ENCODE measurements at regions not wholly inside any gene's neighbourhood (a gene's known extent, or its start where the extent isn't known, plus 50 kb on each side); places are given as distances from the start of the nearest gene placed in this dataset.

- Mint-ChIP-seq H3K9me3 (no peaks in the 10 kb centered on the region), H3K27me3 (ENCODE audit: insufficient read depth) (peaks cover 1% of the 10 kb centered on the region), H3K27ac (no peak overlapping the region), H3K4me3 (no peak overlapping the region), H3K4me1 (ENCODE audit: low read depth) (no peaks in the 10 kb centered on the region), H3K36me3 (ENCODE audit: low read depth) (no peaks in the 10 kb centered on the region)
- DNase-seq (ENCODE audit: low spot score) = no peak
- intact Hi-C loops (cut with micrococcal nuclease) = no loop called here
These were observed 1046.9 kb downstream of the VRK1 start for GRCh38 chr14:97844042-97844441.

DNA sequence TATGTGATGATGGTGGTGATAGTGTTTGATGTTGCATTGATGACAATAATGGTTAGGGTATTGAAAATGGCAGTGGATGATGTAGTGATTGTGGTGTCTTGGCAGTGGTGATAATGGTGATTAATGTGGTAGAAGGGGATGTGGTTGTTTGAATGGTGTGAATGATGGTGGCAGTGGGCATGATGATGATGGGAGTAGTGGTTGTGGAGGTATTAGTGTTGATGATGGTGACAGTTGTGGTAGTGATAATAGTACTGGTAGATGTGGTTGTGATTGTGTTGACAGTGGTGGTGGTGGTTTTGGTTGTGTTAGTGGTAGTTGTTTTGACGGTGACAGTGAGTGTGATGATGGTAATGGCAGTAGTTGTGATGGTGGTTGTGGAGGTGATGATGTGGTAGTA, 1049.0 kb downstream of the VRK1 start:
- no peak overlapping the region for H3K27ac Mint-ChIP-seq
- H3K36me3 Mint-ChIP-seq (ENCODE audit: low read depth) = no peaks in the 10 kb centered on the region
- H3K27me3 Mint-ChIP-seq (ENCODE audit: insufficient read depth) = peaks cover 3% of the 10 kb centered on the region
- no peak for DNase-seq (ENCODE audit: low spot score)
- no peaks in the 10 kb centered on the region for H3K9me3 Mint-ChIP-seq
- intact Hi-C loops (cut with micrococcal nuclease) = no loop called here
- H3K4me3 Mint-ChIP-seq = no peak overlapping the region
- H3K4me1 Mint-ChIP-seq (ENCODE audit: low read depth) = no peaks in the 10 kb centered on the region

GRCh38 chr14:97848317-97848980, 1051.3 kb downstream of the VRK1 start:
- H3K36me3 Mint-ChIP-seq (ENCODE audit: low read depth) = no peaks in the 10 kb centered on the region
- DNase-seq (ENCODE audit: low spot score) = no peak
- H3K4me1 Mint-ChIP-seq (ENCODE audit: low read depth) = no peaks in the 10 kb centered on the region
- intact Hi-C loops (cut with micrococcal nuclease) = no loop called here
- H3K27ac Mint-ChIP-seq = no peak overlapping the region
- peaks cover 3% of the 10 kb centered on the region for H3K27me3 Mint-ChIP-seq (ENCODE audit: insufficient read depth)
- H3K9me3 Mint-ChIP-seq = no peaks in the 10 kb centered on the region
- H3K4me3 Mint-ChIP-seq = no peak overlapping the region

DNA sequence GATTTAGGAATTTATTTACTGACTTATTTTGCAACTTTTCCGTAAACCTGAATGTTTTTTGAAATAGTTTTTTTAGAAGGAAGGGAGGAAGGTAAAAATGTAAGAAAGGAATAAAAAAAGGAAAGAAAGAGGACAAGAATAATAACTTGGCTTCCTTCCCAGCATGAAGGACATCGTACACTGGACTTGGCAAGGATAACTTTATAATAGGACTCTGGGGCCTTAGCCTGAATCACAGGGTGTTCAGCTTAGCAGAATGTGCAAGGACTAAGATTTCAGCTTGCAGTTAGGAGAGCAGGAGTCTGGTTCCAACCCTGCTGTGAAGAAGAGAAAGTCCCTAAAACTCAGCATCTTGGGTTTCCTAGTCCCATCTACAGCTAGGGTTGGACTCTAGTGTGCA, 1053.3 kb downstream of the VRK1 start:
- Mint-ChIP-seq H3K27ac (no peak overlapping the region), H3K27me3 (ENCODE audit: insufficient read depth) (peaks cover 1% of the 10 kb centered on the region), H3K4me3 (no peak overlapping the region), H3K9me3 (no peaks in the 10 kb centered on the region), H3K4me1 (ENCODE audit: low read depth) (no peaks in the 10 kb centered on the region), H3K36me3 (ENCODE audit: low read depth) (no peaks in the 10 kb centered on the region)
- no peak for DNase-seq (ENCODE audit: low spot score)
- intact Hi-C loops (cut with micrococcal nuclease) = no loop called here

GRCh38 chr14:97850886-97851285, 1053.7 kb downstream of the VRK1 start:
- no peak overlapping the region for H3K4me3 Mint-ChIP-seq
- DNase-seq (ENCODE audit: low spot score) = no peak
- H3K27me3 Mint-ChIP-seq (ENCODE audit: insufficient read depth) = peaks cover 1% of the 10 kb centered on the region
- no peaks in the 10 kb centered on the region for H3K36me3 Mint-ChIP-seq (ENCODE audit: low read depth)
- no peak overlapping the region for H3K27ac Mint-ChIP-seq
- intact Hi-C loops (cut with micrococcal nuclease) = no loop called here
- no peaks in the 10 kb centered on the region for H3K9me3 Mint-ChIP-seq
- H3K4me1 Mint-ChIP-seq (ENCODE audit: low read depth) = no peaks in the 10 kb centered on the region

DNA sequence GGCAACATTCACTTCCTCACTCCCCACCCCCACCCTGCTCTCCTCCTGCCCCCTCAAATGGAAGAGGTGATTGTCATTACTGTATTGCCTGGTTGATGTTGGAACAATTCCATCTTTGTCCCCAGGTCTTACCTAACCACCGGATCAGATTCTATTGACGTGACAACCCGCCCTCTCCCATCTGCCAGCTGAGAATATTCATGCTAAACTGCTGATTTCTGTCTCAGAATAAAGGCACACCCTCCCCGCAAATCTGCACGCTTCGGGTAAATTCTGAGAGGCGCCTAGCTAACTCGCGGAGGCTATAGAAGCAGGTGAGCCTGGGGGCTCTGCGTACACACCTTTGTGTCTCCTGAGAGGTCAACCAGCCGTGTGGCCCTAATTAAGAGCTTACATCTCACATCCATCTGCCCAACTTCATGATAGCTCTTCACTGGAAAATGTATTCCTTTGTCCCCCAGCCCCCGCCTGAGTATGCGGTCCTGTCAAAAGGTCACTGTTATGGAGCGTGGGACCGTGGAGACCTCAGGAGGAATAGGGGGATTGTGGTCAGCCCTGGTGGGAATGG, 1054.3 kb downstream of the VRK1 start:
- Mint-ChIP-seq H3K4me1 (ENCODE audit: low read depth) (no peaks in the 10 kb centered on the region), H3K4me3 (no peak overlapping the region), H3K36me3 (ENCODE audit: low read depth) (no peaks in the 10 kb centered on the region), H3K9me3 (no peaks in the 10 kb centered on the region), H3K27me3 (ENCODE audit: insufficient read depth) (peaks cover 3% of the 10 kb centered on the region), H3K27ac (no peak overlapping the region)
- intact Hi-C loops (cut with micrococcal nuclease) = no loop called here
- no peak for DNase-seq (ENCODE audit: low spot score)

DNA sequence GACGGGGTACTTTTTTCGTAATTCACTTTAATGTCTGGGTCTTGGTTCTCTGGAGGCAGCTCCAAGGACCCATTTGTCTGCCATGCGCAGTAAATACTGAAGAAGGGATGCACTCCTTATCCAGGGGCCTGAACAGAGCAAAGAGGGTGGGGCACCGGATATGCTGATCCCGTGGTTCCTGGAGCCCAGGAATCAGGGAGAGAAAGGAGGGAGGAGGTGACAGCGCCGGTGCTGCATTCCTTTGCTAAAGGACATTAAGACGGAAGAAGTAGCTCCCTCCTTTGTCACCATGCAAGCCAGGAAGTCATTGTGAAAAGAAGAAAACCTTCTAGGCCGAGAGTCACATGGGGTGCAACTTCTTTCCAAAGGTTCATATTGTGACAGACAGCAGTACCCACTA, 1057.7 kb downstream of the VRK1 start:
- Mint-ChIP-seq H3K9me3 (no peaks in the 10 kb centered on the region), H3K36me3 (ENCODE audit: low read depth) (no peaks in the 10 kb centered on the region), H3K4me1 (ENCODE audit: low read depth) (no peaks in the 10 kb centered on the region), H3K4me3 (no peak overlapping the region), H3K27ac (no peak overlapping the region), H3K27me3 (ENCODE audit: insufficient read depth) (peaks cover 5% of the 10 kb centered on the region)
- no peak for DNase-seq (ENCODE audit: low spot score)
- intact Hi-C loops (cut with micrococcal nuclease) = no loop called here

DNA sequence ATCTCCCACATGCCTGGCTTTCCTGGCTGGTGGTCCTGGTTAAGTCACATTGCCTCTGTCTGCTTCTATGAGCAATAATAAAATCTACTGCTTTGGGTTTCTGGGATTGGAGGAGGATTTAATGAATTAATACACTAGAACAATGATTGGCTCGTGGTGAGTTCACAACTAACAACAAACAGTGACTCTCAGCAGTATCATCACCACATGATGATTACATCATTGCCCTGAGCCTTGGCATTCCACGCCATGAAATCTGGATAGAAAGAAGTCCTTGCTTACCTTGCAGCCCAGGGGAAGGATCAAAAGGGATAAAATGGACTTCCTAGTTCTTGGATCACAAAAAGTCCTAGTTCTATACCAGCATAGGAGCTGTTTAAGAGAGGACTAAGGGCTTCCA, 1069.0 kb downstream of the VRK1 start:
- no peak for DNase-seq (ENCODE audit: low spot score)

GRCh38 chr14:97866664-97867063, 1069.5 kb downstream of the VRK1 start:
- Mint-ChIP-seq H3K4me3 (no peak overlapping the region), H3K27ac (no peak overlapping the region), H3K9me3 (peaks cover 5% of the 10 kb centered on the region), H3K4me1 (ENCODE audit: low read depth) (no peaks in the 10 kb centered on the region), H3K36me3 (ENCODE audit: low read depth) (no peaks in the 10 kb centered on the region), H3K27me3 (ENCODE audit: insufficient read depth) (no peaks in the 10 kb centered on the region)
- intact Hi-C loops (cut with micrococcal nuclease) = no loop called here
- no peak for DNase-seq (ENCODE audit: low spot score)

More for the DNA sequence above, 1069.0 kb downstream of the VRK1 start:
- Mint-ChIP-seq H3K4me1 (ENCODE audit: low read depth) (no peaks in the 10 kb centered on the region), H3K9me3 (peaks cover 5% of the 10 kb centered on the region), H3K27ac (no peak overlapping the region), H3K4me3 (no peak overlapping the region), H3K27me3 (ENCODE audit: insufficient read depth) (no peaks in the 10 kb centered on the region), H3K36me3 (ENCODE audit: low read depth) (no peaks in the 10 kb centered on the region)
- intact Hi-C loops (cut with micrococcal nuclease) = no loop called here

DNA sequence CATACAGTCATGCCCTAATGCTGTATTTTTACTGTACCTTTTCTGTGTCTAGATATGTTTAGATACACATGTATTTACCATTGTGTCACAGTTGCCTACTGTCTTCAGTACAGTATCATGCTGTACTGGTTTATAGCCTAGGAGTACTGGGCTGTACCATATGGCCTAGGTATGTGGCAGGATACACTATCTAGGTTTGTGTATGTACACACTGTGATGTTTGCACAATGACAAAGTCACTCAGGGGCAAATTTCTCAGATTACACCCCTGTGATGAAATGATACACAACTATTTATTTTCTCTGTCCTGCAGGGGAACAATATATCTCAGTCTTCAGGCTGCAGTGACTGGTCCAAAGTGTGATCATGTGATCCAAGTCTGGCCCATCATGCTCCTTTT, 1076.1 kb downstream of the VRK1 start:
- Mint-ChIP-seq H3K4me3 (no peak overlapping the region), H3K9me3 (peaks cover 5% of the 10 kb centered on the region), H3K27ac (no peak overlapping the region), H3K4me1 (ENCODE audit: low read depth) (peaks cover 13% of the 10 kb centered on the region), H3K36me3 (ENCODE audit: low read depth) (no peaks in the 10 kb centered on the region), H3K27me3 (ENCODE audit: insufficient read depth) (no peaks in the 10 kb centered on the region)
- intact Hi-C loops (cut with micrococcal nuclease) = no loop called here
- DNase-seq (ENCODE audit: low spot score) = no peak

- peaks cover 3% of the 10 kb centered on the region for H3K36me3 Mint-ChIP-seq (ENCODE audit: low read depth)
- no peak overlapping the region for H3K4me3 Mint-ChIP-seq
- intact Hi-C loops (cut with micrococcal nuclease) = no loop called here
- DNase-seq (ENCODE audit: low spot score) = no peak
- no peaks in the 10 kb centered on the region for H3K27me3 Mint-ChIP-seq (ENCODE audit: insufficient read depth)
- H3K4me1 Mint-ChIP-seq (ENCODE audit: low read depth) = peaks cover 22% of the 10 kb centered on the region
- peaks cover 4% of the 10 kb centered on the region for H3K9me3 Mint-ChIP-seq
- no peak overlapping the region for H3K27ac Mint-ChIP-seq
These were observed 1077.2 kb downstream of the VRK1 start for GRCh38 chr14:97874394-97874793.

DNA sequence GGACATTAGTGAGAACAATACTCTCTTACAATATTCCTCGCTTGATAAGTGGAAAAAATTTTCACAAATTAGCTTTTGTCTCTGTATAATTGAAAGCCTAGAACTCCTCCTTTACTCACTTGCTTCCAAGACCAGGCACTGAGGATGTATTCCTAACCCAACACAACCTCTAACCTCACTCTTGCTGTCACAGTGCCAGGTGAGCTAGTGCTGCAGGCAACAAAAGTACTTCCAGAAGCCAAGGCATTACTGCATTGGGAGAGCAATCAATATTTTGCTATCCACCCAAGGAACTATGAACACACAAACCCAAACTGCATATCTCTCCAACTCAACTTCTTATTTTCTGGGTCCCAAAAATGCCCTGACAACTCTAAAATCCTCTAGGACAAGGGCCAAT, 1081.0 kb downstream of the VRK1 start:
- Mint-ChIP-seq H3K9me3 (peaks cover 6% of the 10 kb centered on the region), H3K4me3 (no peak overlapping the region), H3K36me3 (ENCODE audit: low read depth) (peaks cover 3% of the 10 kb centered on the region), H3K27ac (no peak overlapping the region), H3K27me3 (ENCODE audit: insufficient read depth) (peaks cover 3% of the 10 kb centered on the region), H3K4me1 (ENCODE audit: low read depth) (peaks cover 30% of the 10 kb centered on the region)
- intact Hi-C loops (cut with micrococcal nuclease) = no loop called here
- no peak for DNase-seq (ENCODE audit: low spot score)

DNA sequence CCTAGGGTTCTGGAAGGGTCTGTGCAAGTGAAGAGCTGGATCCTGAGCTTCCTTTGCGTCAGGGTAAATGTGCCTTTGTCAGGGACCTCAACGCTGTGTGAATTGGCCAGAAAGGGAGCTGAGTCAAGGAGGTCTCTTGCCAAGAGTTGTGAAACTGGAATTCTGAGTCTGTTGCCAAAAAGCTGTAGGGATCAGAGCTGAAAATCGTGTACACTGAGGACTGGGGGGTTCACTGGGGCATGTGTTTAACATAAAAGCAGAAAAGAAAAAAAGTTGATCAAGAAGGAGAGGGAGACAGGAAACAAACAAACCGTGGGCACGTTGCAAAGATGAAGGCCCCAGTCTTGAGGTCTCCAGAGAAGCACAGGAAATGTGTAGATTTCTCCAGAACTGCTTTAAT, 1081.5 kb downstream of the VRK1 start:
- Mint-ChIP-seq H3K27ac (peak overlapping the region; percentile 55), H3K4me1 (ENCODE audit: low read depth) (peaks cover 30% of the 10 kb centered on the region), H3K36me3 (ENCODE audit: low read depth) (peaks cover 3% of the 10 kb centered on the region), H3K4me3 (peak overlapping the region; percentile 17), H3K27me3 (ENCODE audit: insufficient read depth) (peaks cover 3% of the 10 kb centered on the region), H3K9me3 (peaks cover 6% of the 10 kb centered on the region)
- intact Hi-C loops (cut with micrococcal nuclease) = no loop called here
- peak; percentile 5 for DNase-seq (ENCODE audit: low spot score)

DNA sequence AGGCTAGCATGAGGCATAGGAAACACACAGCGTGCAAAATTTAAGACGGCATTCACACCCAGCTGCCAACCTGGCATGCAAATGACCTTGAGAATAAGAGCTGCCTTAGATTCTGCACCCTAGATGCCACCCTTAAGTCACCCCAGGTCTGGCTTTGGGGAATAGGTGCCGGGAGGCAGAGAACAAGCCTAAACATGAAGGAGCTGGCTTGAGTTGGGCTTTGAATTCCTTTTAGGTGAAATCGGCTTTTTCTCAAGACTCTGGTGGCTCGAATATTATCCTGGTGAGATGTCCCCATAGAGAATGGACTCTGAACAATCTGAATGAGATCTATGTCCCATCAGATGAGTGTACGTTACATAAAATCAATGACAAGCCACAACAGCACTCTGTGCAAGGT, 1090.5 kb downstream of the VRK1 start:
- DNase-seq (ENCODE audit: low spot score) = no peak
- no peaks in the 10 kb centered on the region for H3K4me1 Mint-ChIP-seq (ENCODE audit: low read depth)
- no peak overlapping the region for H3K4me3 Mint-ChIP-seq
- no peak overlapping the region for H3K27ac Mint-ChIP-seq
- H3K9me3 Mint-ChIP-seq = peaks cover 16% of the 10 kb centered on the region
- H3K27me3 Mint-ChIP-seq (ENCODE audit: insufficient read depth) = no peaks in the 10 kb centered on the region
- no peaks in the 10 kb centered on the region for H3K36me3 Mint-ChIP-seq (ENCODE audit: low read depth)
- intact Hi-C loops (cut with micrococcal nuclease) = no loop called here
